SK-N-SH treated with all-trans-retinoic acid at 6 μM for 48 hours (cell line): ENCODE measurements at regions not wholly inside any gene's neighbourhood (a gene's known extent, or its start where the extent isn't known, plus 50 kb on each side); places are given as distances from the start of the nearest gene placed in this dataset.

Source experiments
- ATAC-seq: fragments of 200-7000 bp; cut with Tn5 transposase; 3 replicates; pipeline ENCODE4 v1.9.1; 2020; ENCODE audit warnings: mild to moderate bottlenecking, moderate library complexity
- ARNTL ChIP-seq: fragments of 450-650 bp; formaldehyde crosslinking; IDR thresholded peaks from 2 replicates; pipeline ENCODE4 v1.5.0; 2020; ENCODE audit warnings: low read depth, mild to moderate bottlenecking, moderate library complexity, borderline replicate concordance
- BACH2 ChIP-seq: fragments of 250-450 bp; sonication (Bioruptor Pico); IDR thresholded peaks from 2 replicates; pipeline ENCODE4 v1.9.0; 2021; ENCODE audit warnings: mild to moderate bottlenecking, borderline replicate concordance
- CSDC2 ChIP-seq: fragments of 250-450 bp; sonication (Bioruptor Pico); IDR thresholded peaks from 2 replicates; pipeline ENCODE4 v1.5.0; 2020; ENCODE audit warnings: mild to moderate bottlenecking, moderate library complexity
- ESRRG ChIP-seq: fragments of 250-450 bp; sonication (Bioruptor Pico); IDR thresholded peaks from 2 replicates; pipeline ENCODE4 v1.6.1; 2021; ENCODE audit warnings: mild to moderate bottlenecking
- GLIS3 ChIP-seq: fragments of 250-450 bp; sonication (Bioruptor Pico); IDR thresholded peaks from 2 replicates; pipeline ENCODE4 v1.5.0; 2020; ENCODE audit warnings: mild to moderate bottlenecking, moderate library complexity
- ISL1 ChIP-seq: fragments of 250-450 bp; sonication (Bioruptor Pico); IDR thresholded peaks from 2 replicates; pipeline ENCODE4 v2.1.2; 2022; ENCODE audit warnings: mild to moderate bottlenecking, moderate library complexity
- OSR1 ChIP-seq: fragments of 250-450 bp; sonication (Bioruptor Pico); IDR thresholded peaks from 2 replicates; pipeline ENCODE4 v1.8.0; 2022; ENCODE audit warnings: moderate library complexity, mild to moderate bottlenecking, inconsistent platforms
- PPARA ChIP-seq: fragments of 250-450 bp; sonication (Bioruptor Pico); IDR thresholded peaks from 2 replicates; pipeline ENCODE4 v1.5.0; 2020; ENCODE audit warnings: mild to moderate bottlenecking, borderline replicate concordance
- SNAI2 ChIP-seq: fragments of 250-450 bp; sonication (Bioruptor Pico); IDR thresholded peaks from 2 replicates; pipeline ENCODE4 v1.5.0; 2020; ENCODE audit warnings: mild to moderate bottlenecking, moderate library complexity
- TCF4 ChIP-seq: fragments of 250-450 bp; sonication (Bioruptor Pico); IDR thresholded peaks from 2 replicates; pipeline ENCODE4 v1.8.0; 2021; ENCODE audit warnings: mild to moderate bottlenecking, moderate library complexity, borderline replicate concordance
- TOX ChIP-seq: fragments of 250-450 bp; sonication (Bioruptor Pico); IDR thresholded peaks from 2 replicates; pipeline ENCODE4 v1.8.0; 2021; ENCODE audit warnings: mild to moderate bottlenecking, moderate library complexity, borderline replicate concordance
- ZC3H10 ChIP-seq: fragments of 250-450 bp; sonication (Bioruptor Pico); IDR thresholded peaks from 2 replicates; pipeline ENCODE4 v1.5.1; 2021; ENCODE audit warnings: mild to moderate bottlenecking, moderate library complexity
- ZFP3 ChIP-seq: fragments of 250-450 bp; sonication (Bioruptor Pico); IDR thresholded peaks from 2 replicates; pipeline ENCODE4 v1.5.0; 2020; ENCODE audit warnings: mild to moderate bottlenecking, moderate library complexity
- ZFP30 ChIP-seq: fragments of 450-650 bp; formaldehyde crosslinking; IDR thresholded peaks from 2 replicates; pipeline ENCODE4 v1.5.0; 2022; ENCODE audit warnings: mild to moderate bottlenecking, moderate library complexity
- ZNF565 ChIP-seq: fragments of 450-650 bp; formaldehyde crosslinking; conservative IDR thresholded peaks from 2 replicates; pipeline ENCODE4 v1.5.0; 2020; ENCODE audit warnings: low read depth, mild to moderate bottlenecking, moderate library complexity
- ZNF70 ChIP-seq: fragments of 450-650 bp; formaldehyde crosslinking; IDR thresholded peaks from 2 replicates; pipeline ENCODE4 v1.5.0; 2020; ENCODE audit warnings: mild to moderate bottlenecking, moderate library complexity
- ZNF8 ChIP-seq: fragments of 450-650 bp; formaldehyde crosslinking; IDR thresholded peaks from 2 replicates; pipeline ENCODE4 v1.5.0; 2020; ENCODE audit warnings: mild to moderate bottlenecking, moderate library complexity
- TF ChIP-seq, protein P1 (sequence below): fragments of 250-450 bp; sonication (Bioruptor Pico); IDR thresholded peaks from 2 replicates; pipeline ENCODE4 v1.5.1; 2021; ENCODE audit warnings: mild to moderate bottlenecking, moderate library complexity
- TF ChIP-seq, protein P2 (sequence below): fragments of 250-450 bp; sonication (Bioruptor Pico); IDR thresholded peaks from 2 replicates; pipeline ENCODE4 v1.8.0; 2020; ENCODE audit warnings: mild to moderate bottlenecking, moderate library complexity, borderline replicate concordance
- TF ChIP-seq, protein P3 (sequence below): fragments of 250-450 bp; sonication (Bioruptor Pico); IDR thresholded peaks from 2 replicates; pipeline ENCODE4 v1.5.1; 2020; ENCODE audit warnings: low read depth, mild to moderate bottlenecking, moderate library complexity
- TF ChIP-seq, protein P4 (sequence below): fragments of 250-450 bp; sonication (Bioruptor Pico); IDR thresholded peaks from 2 replicates; pipeline ENCODE4 v1.5.0; 2020; ENCODE audit warnings: mild to moderate bottlenecking, moderate library complexity
- TF ChIP-seq, protein P5 (sequence below): fragments of 250-450 bp; sonication (Bioruptor Pico); IDR thresholded peaks from 2 replicates; pipeline ENCODE4 v1.8.0; 2021; ENCODE audit warnings: low read depth, mild to moderate bottlenecking, moderate library complexity, borderline replicate concordance

DNA sequence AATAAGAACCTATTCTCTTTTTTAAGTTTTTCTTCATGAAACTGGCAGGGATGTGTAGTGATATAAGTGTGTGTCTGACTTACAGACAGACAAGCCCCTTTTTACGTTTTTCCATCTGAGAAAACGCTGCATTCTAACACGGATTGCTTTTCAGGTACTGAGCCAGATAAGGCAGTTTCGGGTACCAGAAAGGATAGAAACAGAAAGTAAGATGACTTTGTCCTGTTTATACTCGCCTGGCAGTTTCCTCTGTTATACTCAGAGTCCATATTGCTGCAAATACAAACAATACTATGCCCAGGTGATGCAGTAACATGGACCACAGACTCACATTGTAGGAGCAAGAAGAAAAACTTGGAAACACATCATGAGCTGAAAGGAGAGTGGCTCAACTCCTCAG is 2320.6 kb upstream of the AGA start:
- no peak for ATAC-seq
- TF ChIP-seq, protein P1, sequence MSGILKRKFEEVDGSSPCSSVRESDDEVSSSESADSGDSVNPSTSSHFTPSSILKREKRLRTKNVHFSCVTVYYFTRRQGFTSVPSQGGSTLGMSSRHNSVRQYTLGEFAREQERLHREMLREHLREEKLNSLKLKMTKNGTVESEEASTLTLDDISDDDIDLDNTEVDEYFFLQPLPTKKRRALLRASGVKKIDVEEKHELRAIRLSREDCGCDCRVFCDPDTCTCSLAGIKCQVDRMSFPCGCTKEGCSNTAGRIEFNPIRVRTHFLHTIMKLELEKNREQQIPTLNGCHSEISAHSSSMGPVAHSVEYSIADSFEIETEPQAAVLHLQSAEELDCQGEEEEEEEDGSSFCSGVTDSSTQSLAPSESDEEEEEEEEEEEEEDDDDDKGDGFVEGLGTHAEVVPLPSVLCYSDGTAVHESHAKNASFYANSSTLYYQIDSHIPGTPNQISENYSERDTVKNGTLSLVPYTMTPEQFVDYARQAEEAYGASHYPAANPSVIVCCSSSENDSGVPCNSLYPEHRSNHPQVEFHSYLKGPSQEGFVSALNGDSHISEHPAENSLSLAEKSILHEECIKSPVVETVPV (CRISPR knock-in tag) = no peak
- TF ChIP-seq ZNF70 (CRISPR knock-in tag) (no peak), SNAI2 (CRISPR knock-in tag) (no peak), ISL1 (no peak), ZFP30 (no peak), ZNF565 (CRISPR knock-in tag) (no peak), ZFP3 (CRISPR knock-in tag) (no peak), GLIS3 (CRISPR knock-in tag) (no peak), PPARA (no peak), BACH2 (CRISPR knock-in tag) (no peak), TOX (CRISPR knock-in tag) (no peak), ZNF8 (CRISPR knock-in tag) (no peak), ESRRG (no peak)
- TF ChIP-seq, protein P2, sequence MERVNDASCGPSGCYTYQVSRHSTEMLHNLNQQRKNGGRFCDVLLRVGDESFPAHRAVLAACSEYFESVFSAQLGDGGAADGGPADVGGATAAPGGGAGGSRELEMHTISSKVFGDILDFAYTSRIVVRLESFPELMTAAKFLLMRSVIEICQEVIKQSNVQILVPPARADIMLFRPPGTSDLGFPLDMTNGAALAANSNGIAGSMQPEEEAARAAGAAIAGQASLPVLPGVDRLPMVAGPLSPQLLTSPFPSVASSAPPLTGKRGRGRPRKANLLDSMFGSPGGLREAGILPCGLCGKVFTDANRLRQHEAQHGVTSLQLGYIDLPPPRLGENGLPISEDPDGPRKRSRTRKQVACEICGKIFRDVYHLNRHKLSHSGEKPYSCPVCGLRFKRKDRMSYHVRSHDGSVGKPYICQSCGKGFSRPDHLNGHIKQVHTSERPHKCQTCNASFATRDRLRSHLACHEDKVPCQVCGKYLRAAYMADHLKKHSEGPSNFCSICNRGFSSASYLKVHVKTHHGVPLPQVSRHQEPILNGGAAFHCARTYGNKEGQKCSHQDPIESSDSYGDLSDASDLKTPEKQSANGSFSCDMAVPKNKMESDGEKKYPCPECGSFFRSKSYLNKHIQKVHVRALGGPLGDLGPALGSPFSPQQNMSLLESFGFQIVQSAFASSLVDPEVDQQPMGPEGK (CRISPR knock-in tag) = no peak
- TF ChIP-seq, protein P3, sequence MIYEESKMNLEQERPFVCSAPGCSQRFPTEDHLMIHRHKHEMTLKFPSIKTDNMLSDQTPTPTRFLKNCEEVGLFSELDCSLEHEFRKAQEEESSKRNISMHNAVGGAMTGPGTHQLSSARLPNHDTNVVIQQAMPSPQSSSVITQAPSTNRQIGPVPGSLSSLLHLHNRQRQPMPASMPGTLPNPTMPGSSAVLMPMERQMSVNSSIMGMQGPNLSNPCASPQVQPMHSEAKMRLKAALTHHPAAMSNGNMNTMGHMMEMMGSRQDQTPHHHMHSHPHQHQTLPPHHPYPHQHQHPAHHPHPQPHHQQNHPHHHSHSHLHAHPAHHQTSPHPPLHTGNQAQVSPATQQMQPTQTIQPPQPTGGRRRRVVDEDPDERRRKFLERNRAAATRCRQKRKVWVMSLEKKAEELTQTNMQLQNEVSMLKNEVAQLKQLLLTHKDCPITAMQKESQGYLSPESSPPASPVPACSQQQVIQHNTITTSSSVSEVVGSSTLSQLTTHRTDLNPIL (CRISPR knock-in tag) = no peak
- TF ChIP-seq, protein P4, sequence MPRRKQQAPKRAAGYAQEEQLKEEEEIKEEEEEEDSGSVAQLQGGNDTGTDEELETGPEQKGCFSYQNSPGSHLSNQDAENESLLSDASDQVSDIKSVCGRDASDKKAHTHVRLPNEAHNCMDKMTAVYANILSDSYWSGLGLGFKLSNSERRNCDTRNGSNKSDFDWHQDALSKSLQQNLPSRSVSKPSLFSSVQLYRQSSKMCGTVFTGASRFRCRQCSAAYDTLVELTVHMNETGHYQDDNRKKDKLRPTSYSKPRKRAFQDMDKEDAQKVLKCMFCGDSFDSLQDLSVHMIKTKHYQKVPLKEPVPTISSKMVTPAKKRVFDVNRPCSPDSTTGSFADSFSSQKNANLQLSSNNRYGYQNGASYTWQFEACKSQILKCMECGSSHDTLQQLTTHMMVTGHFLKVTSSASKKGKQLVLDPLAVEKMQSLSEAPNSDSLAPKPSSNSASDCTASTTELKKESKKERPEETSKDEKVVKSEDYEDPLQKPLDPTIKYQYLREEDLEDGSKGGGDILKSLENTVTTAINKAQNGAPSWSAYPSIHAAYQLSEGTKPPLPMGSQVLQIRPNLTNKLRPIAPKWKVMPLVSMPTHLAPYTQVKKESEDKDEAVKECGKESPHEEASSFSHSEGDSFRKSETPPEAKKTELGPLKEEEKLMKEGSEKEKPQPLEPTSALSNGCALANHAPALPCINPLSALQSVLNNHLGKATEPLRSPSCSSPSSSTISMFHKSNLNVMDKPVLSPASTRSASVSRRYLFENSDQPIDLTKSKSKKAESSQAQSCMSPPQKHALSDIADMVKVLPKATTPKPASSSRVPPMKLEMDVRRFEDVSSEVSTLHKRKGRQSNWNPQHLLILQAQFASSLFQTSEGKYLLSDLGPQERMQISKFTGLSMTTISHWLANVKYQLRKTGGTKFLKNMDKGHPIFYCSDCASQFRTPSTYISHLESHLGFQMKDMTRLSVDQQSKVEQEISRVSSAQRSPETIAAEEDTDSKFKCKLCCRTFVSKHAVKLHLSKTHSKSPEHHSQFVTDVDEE = no peak
- TF ChIP-seq, protein P5, sequence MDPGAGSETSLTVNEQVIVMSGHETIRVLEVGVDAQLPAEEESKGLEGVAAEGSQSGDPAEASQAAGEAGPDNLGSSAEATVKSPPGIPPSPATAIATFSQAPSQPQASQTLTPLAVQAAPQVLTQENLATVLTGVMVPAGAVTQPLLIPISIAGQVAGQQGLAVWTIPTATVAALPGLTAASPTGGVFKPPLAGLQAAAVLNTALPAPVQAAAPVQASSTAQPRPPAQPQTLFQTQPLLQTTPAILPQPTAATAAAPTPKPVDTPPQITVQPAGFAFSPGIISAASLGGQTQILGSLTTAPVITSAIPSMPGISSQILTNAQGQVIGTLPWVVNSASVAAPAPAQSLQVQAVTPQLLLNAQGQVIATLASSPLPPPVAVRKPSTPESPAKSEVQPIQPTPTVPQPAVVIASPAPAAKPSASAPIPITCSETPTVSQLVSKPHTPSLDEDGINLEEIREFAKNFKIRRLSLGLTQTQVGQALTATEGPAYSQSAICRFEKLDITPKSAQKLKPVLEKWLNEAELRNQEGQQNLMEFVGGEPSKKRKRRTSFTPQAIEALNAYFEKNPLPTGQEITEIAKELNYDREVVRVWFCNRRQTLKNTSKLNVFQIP (CRISPR knock-in tag) = no peak

DNA sequence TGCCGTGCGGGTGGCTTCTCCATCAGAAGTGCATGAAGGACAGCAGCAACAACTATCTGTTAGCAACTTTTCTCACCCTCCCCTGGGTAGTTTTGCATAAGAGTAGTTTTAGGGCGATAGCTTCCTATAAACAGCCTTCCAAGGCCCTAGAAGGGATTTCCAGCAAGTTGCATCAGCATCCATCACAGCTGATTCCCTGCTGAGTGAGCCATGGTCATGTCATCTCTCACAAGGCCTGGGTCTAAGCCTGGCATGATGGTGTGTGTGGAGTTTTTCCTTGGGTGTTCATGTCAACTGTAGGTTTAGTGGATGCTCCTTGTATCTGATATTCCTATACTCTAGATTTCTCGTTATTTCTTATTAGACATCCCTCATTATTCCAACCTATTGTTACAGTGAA is 2324.7 kb upstream of the AGA start:
- ATAC-seq = no peak
- TF ChIP-seq CSDC2 (CRISPR knock-in tag) (no peak), GLIS3 (CRISPR knock-in tag) (no peak), ARNTL (CRISPR knock-in tag) (no peak), OSR1 (CRISPR knock-in tag) (no peak), PPARA (no peak), ESRRG (no peak), TCF4 (CRISPR knock-in tag) (no peak), ZC3H10 (CRISPR knock-in tag) (no peak), ISL1 (no peak), ZNF8 (CRISPR knock-in tag) (no peak), TOX (CRISPR knock-in tag) (no peak), SNAI2 (CRISPR knock-in tag) (no peak)
- TF ChIP-seq, protein P2 (CRISPR knock-in tag) = no peak
- TF ChIP-seq, protein P3 (CRISPR knock-in tag) = no peak
- TF ChIP-seq, protein P1 (CRISPR knock-in tag) = no peak
